ENCODE measurements at regions not wholly inside any gene's neighbourhood (a gene's known extent, or its start where the extent isn't known, plus 50 kb on each side); places are given as distances from the start of the nearest gene placed in this dataset.

DNA sequence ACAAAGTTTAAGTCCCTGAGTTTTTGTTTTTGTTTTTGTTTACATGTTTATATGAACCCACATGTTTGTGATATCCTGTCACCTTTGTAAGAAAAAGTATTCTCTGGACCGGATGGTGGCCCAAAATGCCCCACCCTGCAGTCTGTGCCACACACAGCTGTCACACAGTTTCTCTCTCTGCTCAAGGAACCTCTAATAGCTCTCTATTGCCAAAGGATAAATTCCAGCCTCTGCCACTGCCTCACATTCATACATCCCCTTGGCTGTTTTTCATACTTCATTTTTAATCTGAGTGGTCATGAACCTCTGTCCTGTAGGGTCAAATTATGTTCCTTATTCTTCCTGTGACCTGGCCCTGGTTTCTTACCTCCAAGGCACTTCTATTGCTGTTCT lies 520.3 kb upstream of the CDH5 start:
- TF ChIP-seq, protein P1, sequence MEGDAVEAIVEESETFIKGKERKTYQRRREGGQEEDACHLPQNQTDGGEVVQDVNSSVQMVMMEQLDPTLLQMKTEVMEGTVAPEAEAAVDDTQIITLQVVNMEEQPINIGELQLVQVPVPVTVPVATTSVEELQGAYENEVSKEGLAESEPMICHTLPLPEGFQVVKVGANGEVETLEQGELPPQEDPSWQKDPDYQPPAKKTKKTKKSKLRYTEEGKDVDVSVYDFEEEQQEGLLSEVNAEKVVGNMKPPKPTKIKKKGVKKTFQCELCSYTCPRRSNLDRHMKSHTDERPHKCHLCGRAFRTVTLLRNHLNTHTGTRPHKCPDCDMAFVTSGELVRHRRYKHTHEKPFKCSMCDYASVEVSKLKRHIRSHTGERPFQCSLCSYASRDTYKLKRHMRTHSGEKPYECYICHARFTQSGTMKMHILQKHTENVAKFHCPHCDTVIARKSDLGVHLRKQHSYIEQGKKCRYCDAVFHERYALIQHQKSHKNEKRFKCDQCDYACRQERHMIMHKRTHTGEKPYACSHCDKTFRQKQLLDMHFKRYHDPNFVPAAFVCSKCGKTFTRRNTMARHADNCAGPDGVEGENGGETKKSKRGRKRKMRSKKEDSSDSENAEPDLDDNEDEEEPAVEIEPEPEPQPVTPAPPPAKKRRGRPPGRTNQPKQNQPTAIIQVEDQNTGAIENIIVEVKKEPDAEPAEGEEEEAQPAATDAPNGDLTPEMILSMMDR (IDR thresholded peaks at IDR 0.05; ENCODE audit: control extremely low read depth in 1 of 3, insufficient read depth in 1 of 3, low read depth in 1 of 3, low read length in 3 of 3) = no peak
- TF ChIP-seq KDM1A (IDR thresholded peaks at IDR 0.05; ENCODE audit: borderline replicate concordance, low read length) (no peak), POLR2A (IDR thresholded peaks at IDR 0.05; ENCODE audit: control extremely low read depth in 1 of 2, low read depth in 2 of 2, low read length in 2 of 2) (no peak), CEBPB (IDR thresholded peaks at IDR 0.05; ENCODE audit: low read depth, low read length) (no peak), RFX5 (IDR thresholded peaks at IDR 0.05; ENCODE audit: borderline replicate concordance, low read depth, low read length) (no peak), EZH2 (IDR thresholded peaks at IDR 0.05; ENCODE audit: low read depth, low read length, severe bottlenecking) (no peak), SUZ12 (IDR thresholded peaks at IDR 0.05; ENCODE audit: low read length) (no peak), SIX5 (IDR thresholded peaks at IDR 0.05; ENCODE audit: low read depth, low read length) (no peak), SP1 (IDR thresholded peaks at IDR 0.05; ENCODE audit: low read depth, low read length) (no peak), SIRT6 (IDR thresholded peaks at IDR 0.05; ENCODE audit: low read length) (no peak), CREB1 (IDR thresholded peaks at IDR 0.05) (no peak), TAF1 (IDR thresholded peaks at IDR 0.05; ENCODE audit: low read depth, low read length) (no peak), NRF1 (IDR thresholded peaks at IDR 0.05; ENCODE audit: low read depth, low read length) (no peak), SP2 (IDR thresholded peaks at IDR 0.05; ENCODE audit: low read length) (no peak)

Data from H1 (cell line).